Transverse colon (tissue), 4 donors: ENCODE measurements at regions not wholly inside any gene's neighbourhood (a gene's known extent, or its start where the extent isn't known, plus 50 kb on each side); places are given as distances from the start of the nearest gene placed in this dataset.
"Not testable (repeated sequence)": the region's sequence is repeated elsewhere in the genome, so short reads cannot be mapped to it uniquely, and the experiment has no call there.

ENCODE experiments used
- DNase-seq: peaks from one replicate; pipeline ENCODE4 v3.0.0-alpha.2; 2019
- H3K27ac ChIP-seq, 4 donors: fragments of 200-600 bp; sonication (generic); 2 replicates each; pipeline ENCODE4 v1.5.1; 2016 to 2018; ENCODE audit warnings: inconsistent platforms in 4 of 4
- H3K27me3 ChIP-seq: fragments of 200-600 bp; sonication (generic); 2 replicates; pipeline ENCODE4 v1.5.1; 2017; ENCODE audit warnings: inconsistent platforms
- H3K36me3 ChIP-seq, 4 donors: fragments of 200-600 bp; sonication (generic); 2 replicates each; pipeline ENCODE4 v1.5.1; 2017 to 2019; ENCODE audit warnings: inconsistent platforms in 4 of 4
- H3K4me1 ChIP-seq, 4 donors: fragments of 200-600 bp; sonication (generic); 2 replicates each; pipeline ENCODE4 v1.5.1; 2017 to 2020; ENCODE audit warnings: inconsistent platforms in 4 of 4
- H3K4me3 ChIP-seq, 4 donors: fragments of 200-600 bp; sonication (generic); 1 replicate in 1 of 4; 2 replicates in 3 of 4; pipeline versions ENCODE4 v1.5.1 to v1.6.1; 2017 to 2019; ENCODE audit warnings: inconsistent platforms in 4 of 4
- H3K9me3 ChIP-seq, 2 donors: fragments of 200-600 bp; sonication (generic); 2 replicates each; pipeline ENCODE4 v1.5.1; 2017 to 2019; ENCODE audit warnings: inconsistent platforms in 2 of 2
- CTCF ChIP-seq, 5 experiments: fragments of 200-600 bp in 3 of 5; fragments of 450-650 bp in 2 of 5; sonication (generic) in 3 of 5; IDR thresholded peaks; 1 replicate in 2 of 5; 2 replicates in 3 of 5; pipeline ENCODE4 v1.5.1; 2016 to 2017; ENCODE audit warnings: antibody characterized with exemption in 5 of 5, inconsistent platforms in 3 of 5, mild to moderate bottlenecking in 2 of 5, moderate library complexity in 1 of 5
- EP300 ChIP-seq: sonication (generic); formaldehyde crosslinking; IDR thresholded peaks from one replicate; pipeline ENCODE4 v1.6.1; 2017; ENCODE audit warnings: antibody characterized with exemption, low read depth
- POLR2A ChIP-seq: fragments of 450-650 bp; IDR thresholded peaks from one replicate; pipeline ENCODE4 v1.6.1; 2016; ENCODE audit warnings: antibody characterized with exemption, mild to moderate bottlenecking, moderate library complexity
- POLR2AphosphoS5 ChIP-seq, 3 donors: sonication (generic); formaldehyde crosslinking; IDR thresholded peaks; one replicate each; pipeline ENCODE4 v1.6.1; 2016; ENCODE audit warnings: antibody characterized with exemption in 3 of 3
- WGBS, 2 donors: methylation state at CpG; one replicate each; pipeline ENCODE4 v1.1.5; 2018; ENCODE audit warnings: low coverage in 1 of 2; 5-methylcytosine and 5-hydroxymethylcytosine counted together
- in situ Hi-C, 4 donors: fragments of 200-750 bp; cut with MboI; loops; one replicate each; pipeline versions ENCODE4 v1.15.0 to v1.15.1; 2017; ENCODE audit warnings: low sequenced_read_pairs in 3 of 4, low pct_ligation_motif_present in 1 of 4, low pct_unique_long_range_greater_than_20kb in 1 of 4
- intact Hi-C: fragments of 100-400 bp; cut with DNase I; formaldehyde crosslinking; loops from one replicate; pipeline ENCODE4 v1.15.1; 2023; ENCODE audit warnings: low total_unique reads

GRCh38 chr15:20277451-20277850 is 264.1 kb downstream of the GOLGA6L6 start:
- H3K27ac ChIP-seq, H3K4me1 ChIP-seq, H3K36me3 ChIP-seq, H3K4me3 ChIP-seq, intact Hi-C loops, DNase-seq, H3K27me3 ChIP-seq, in situ Hi-C loops: not testable (repeated sequence)
- peaks cover 6 to 16% of the 10 kb centered on the region in 2 donors for H3K9me3 ChIP-seq
- 83 to 87% methylated on average over 3 of the region's 3 CpGs for WGBS, 2 donors

- H3K27me3 ChIP-seq, H3K27ac ChIP-seq, H3K4me1 ChIP-seq, H3K36me3 ChIP-seq, DNase-seq, intact Hi-C loops, in situ Hi-C loops, H3K4me3 ChIP-seq: not testable (repeated sequence)
- H3K9me3 ChIP-seq, result peaks cover 6 to 16% of the 10 kb centered on the region in 2 donors
- WGBS, 2 donors, result 78 to 80% methylated on average over 5 to 13 of the region's 13 CpGs
Observed at GRCh38 chr15:20276312-20277114, 265.1 kb downstream of the GOLGA6L6 start.

DNA sequence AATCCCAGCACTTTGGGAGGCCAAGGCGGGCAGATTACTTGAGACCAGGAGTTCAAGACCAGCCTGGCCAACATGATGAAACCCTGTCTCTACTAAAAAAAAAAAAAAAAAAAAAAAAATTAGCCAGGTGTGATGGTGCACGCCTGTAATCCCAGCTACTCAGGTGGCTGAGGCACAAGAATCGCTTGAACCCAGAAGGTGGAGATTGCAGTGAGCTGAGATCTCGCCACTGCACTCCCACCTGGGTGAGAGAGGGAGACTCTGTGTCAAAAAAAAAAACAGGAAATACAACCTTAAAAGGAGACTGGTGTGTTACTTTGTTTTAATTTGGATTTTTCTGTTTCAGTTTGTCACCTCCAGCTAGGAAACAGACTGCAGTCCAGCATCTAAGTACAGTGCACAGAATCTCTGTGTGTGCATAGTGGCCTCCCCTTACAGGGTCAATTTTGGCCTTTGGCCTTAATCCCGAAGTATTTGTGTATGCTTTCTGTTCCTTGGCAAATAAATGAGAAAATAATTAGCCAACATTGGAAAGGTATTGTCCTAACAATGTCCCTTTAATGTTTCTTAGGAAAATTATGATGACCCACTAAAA is 266.1 kb downstream of the GOLGA6L6 start:
- H3K27me3 ChIP-seq, H3K27ac ChIP-seq, DNase-seq, H3K36me3 ChIP-seq, in situ Hi-C loops, intact Hi-C loops, H3K4me3 ChIP-seq, H3K4me1 ChIP-seq: not testable (repeated sequence)
- 56 to 68% methylated on average over 5 of the region's 5 CpGs for WGBS, 2 donors
- peaks cover 6 to 16% of the 10 kb centered on the region in 2 donors for H3K9me3 ChIP-seq

DNA sequence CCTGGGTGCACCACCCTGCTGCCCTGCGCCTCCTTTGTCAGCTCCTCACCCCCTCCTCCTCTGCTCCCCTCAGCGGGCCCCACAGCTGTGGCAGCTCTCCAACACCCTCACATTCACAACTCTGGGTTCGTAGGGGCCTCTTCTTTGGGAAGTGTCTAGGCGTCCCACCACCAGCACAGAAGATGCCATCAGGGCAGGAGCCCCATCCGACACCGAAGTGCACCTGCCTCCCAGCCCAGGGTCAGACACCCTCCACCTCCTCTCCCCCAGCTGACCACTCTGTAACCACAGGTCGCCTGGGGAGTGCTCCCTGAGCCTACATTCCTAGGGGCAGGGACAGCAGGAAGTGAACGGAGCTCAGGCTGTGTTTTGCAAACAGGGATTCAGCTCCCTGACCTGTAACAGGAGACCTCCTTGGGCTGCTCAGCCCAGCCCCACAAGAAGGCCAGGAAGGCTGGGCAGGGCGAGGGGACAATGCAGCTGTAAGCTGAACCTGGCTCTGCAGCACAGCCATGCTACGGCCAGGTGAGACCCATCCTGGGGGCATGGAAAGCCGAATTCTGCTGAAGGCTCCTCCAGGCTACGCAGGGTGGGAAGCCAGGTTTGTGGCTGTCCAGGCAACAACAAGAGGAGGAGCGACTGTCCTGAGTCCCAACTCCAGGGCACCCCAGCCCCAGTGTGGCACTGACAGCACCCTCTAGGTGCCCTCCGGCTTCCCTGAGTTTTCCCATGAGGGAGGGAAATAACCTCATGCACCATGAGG is 269.0 kb downstream of the GOLGA6L6 start:
- no peak for DNase-seq
- in situ Hi-C loops, result loop anchor here in 1 of 4 donors (25.0 kb wide), 1 partner anchor 90 kb away; no protein-coding TSS in a partner anchor
- peaks cover 6 to 8% of the 10 kb centered on the region in 2 donors for H3K9me3 ChIP-seq
- no peaks in the 10 kb centered on the region for H3K36me3 ChIP-seq
- WGBS, 2 donors, result 77 to 78% methylated on average over 4 to 14 of the region's 14 CpGs
- intact Hi-C loops, result no loop called here
- H3K4me1 ChIP-seq, result no peaks in the 10 kb centered on the region
- H3K4me3 ChIP-seq, result no peak overlapping the region
- TF ChIP-seq EP300, result no peak
- TF ChIP-seq POLR2A, result no peak
- no peak for TF ChIP-seq CTCF (IDR thresholded peaks at IDR 0.05)
- TF ChIP-seq POLR2AphosphoS5 (IDR thresholded peaks at IDR 0.05), result no peak
- no peaks in the 10 kb centered on the region for H3K27me3 ChIP-seq
- H3K27ac ChIP-seq, result no peak overlapping the region

- in situ Hi-C loops, result loop anchor here in 1 of 4 donors (25.0 kb wide), 1 partner anchor 91 kb away; no protein-coding TSS in a partner anchor
- no peaks in the 10 kb centered on the region for H3K4me1 ChIP-seq
- peaks cover 5 to 6% of the 10 kb centered on the region in 2 donors for H3K9me3 ChIP-seq
- no peaks in the 10 kb centered on the region for H3K27me3 ChIP-seq
- intact Hi-C loops, result no loop called here
- no peak overlapping the region for H3K27ac ChIP-seq
- no peak for TF ChIP-seq POLR2AphosphoS5 (IDR thresholded peaks at IDR 0.05)
- no peak for TF ChIP-seq EP300
- no peak for TF ChIP-seq POLR2A
- TF ChIP-seq CTCF (IDR thresholded peaks at IDR 0.05), result no peak
- no peaks in the 10 kb centered on the region for H3K36me3 ChIP-seq
- H3K4me3 ChIP-seq, result no peak overlapping the region
- DNase-seq, result no peak
- 59 to 75% methylated on average over 5 of the region's 5 CpGs for WGBS, 2 donors
Observed at GRCh38 chr15:20271647-20272046, 270.0 kb downstream of the GOLGA6L6 start.

DNA sequence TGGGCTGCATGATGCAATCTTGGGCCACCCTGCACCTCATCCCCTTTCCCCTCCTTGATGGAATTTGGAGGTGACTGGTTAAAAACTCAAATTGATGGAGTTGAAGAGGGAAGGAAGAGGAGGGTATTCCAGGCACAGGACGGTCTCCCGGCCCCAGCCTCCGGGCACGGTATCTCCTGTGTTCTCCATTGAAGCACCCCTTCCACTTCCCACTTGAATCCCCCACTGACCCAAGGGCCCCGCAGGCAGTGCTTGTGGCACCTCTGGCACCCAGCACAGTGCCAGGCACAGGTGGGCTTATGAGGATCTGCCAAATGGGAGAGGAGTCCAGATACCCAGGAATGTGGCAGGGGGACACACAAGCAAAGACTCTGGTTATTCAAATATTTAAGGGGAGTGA is 271.6 kb downstream of the GOLGA6L6 start:
- H3K27ac ChIP-seq, H3K4me3 ChIP-seq, H3K27me3 ChIP-seq, intact Hi-C loops, H3K9me3 ChIP-seq, H3K36me3 ChIP-seq, H3K4me1 ChIP-seq, DNase-seq: not testable (repeated sequence)
- in situ Hi-C loops, result loop anchor here in 1 of 4 donors (25.0 kb wide), 1 partner anchor 92 kb away; no protein-coding TSS in a partner anchor
- 86% methylated on average over 5 of the region's 5 CpGs; no CpG with 5 or more reads in 1 of the 2 donors for WGBS, 2 donors

GRCh38 chr15:20267996-20268395 is 273.6 kb downstream of the GOLGA6L6 start:
- H3K4me3 ChIP-seq, H3K27ac ChIP-seq, H3K27me3 ChIP-seq, intact Hi-C loops, H3K4me1 ChIP-seq, H3K36me3 ChIP-seq, DNase-seq, H3K9me3 ChIP-seq: not testable (repeated sequence)
- WGBS, 2 donors, result 91 to 100% methylated on average over 1 to 6 of the region's 6 CpGs
- in situ Hi-C loops, result loop anchor here in 1 of 4 donors (25.0 kb wide), 1 partner anchor 94 kb away; no protein-coding TSS in a partner anchor
